GM19025 (cell line): ENCODE measurements at regions not wholly inside any gene's neighbourhood (a gene's known extent, or its start where the extent isn't known, plus 50 kb on each side); places are given as distances from the start of the nearest gene placed in this dataset.
"Not testable (repeated sequence)": the region's sequence is repeated elsewhere in the genome, so short reads cannot be mapped to it uniquely, and the experiment has no call there.

Experiments used
- ATAC-seq: cut with Tn5 transposase; IDR thresholded peaks from one replicate; pipeline ENCODE4 v1.9.1; 2021; ENCODE audit warnings: mild to moderate bottlenecking, low read depth, moderate library complexity; ENCODE audit not compliant: unreplicated experiment

- no peak for ATAC-seq
Observed at GRCh38 chr6:137602313-137603197, 108.4 kb upstream of the OLIG3 start.

- peak; percentile 64 for ATAC-seq
Observed at GRCh38 chr6:137610702-137611101, 116.5 kb upstream of the OLIG3 start.

- no peak for ATAC-seq
Observed at GRCh38 chr6:137623293-137623692, 129.1 kb upstream of the OLIG3 start.

GRCh38 chr6:137625100-137625661 lies 131.0 kb upstream of the OLIG3 start:
- no peak for ATAC-seq

GRCh38 chr6:137625808-137626207 lies 131.6 kb upstream of the OLIG3 start:
- no peak for ATAC-seq

- ATAC-seq, result no peak
Observed at GRCh38 chr6:137630666-137631065, 136.5 kb upstream of the OLIG3 start.

- ATAC-seq, result no peak
Observed at GRCh38 chr6:137631323-137631722, 137.1 kb upstream of the OLIG3 start.

- ATAC-seq, result not testable (repeated sequence)
Observed at GRCh38 chr6:137634177-137634576, 140.0 kb upstream of the OLIG3 start.

GRCh38 chr6:137637121-137637520 lies 142.9 kb upstream of the OLIG3 start:
- ATAC-seq, result no peak

- no peak for ATAC-seq
Observed at GRCh38 chr6:137638926-137639706, 144.9 kb upstream of the OLIG3 start.

GRCh38 chr6:137640086-137640485 lies 145.9 kb upstream of the OLIG3 start:
- no peak for ATAC-seq

- no peak for ATAC-seq
Observed at GRCh38 chr6:137641474-137642077, 147.4 kb upstream of the OLIG3 start.

GRCh38 chr6:137643210-137643609 lies 149.0 kb upstream of the OLIG3 start:
- ATAC-seq, result not testable (repeated sequence)

- ATAC-seq, result not testable (repeated sequence)
Observed at GRCh38 chr6:137643644-137644043, 149.4 kb upstream of the OLIG3 start.

GRCh38 chr6:137645850-137646249 lies 151.7 kb upstream of the OLIG3 start:
- ATAC-seq, result no peak

- ATAC-seq, result no peak
Observed at GRCh38 chr6:137646484-137646883, 152.3 kb upstream of the OLIG3 start.

- peak; percentile 52 for ATAC-seq
Observed at GRCh38 chr6:137647762-137648447, 153.7 kb upstream of the OLIG3 start.

GRCh38 chr6:137650720-137651119 lies 156.5 kb upstream of the OLIG3 start:
- ATAC-seq, result no peak

GRCh38 chr6:137651178-137651577 lies 157.0 kb upstream of the OLIG3 start:
- no peak for ATAC-seq
